Adipocyte (in vitro differentiated cells): ENCODE measurements at regions not wholly inside any gene's neighbourhood (a gene's known extent, or its start where the extent isn't known, plus 50 kb on each side); places are given as distances from the start of the nearest gene placed in this dataset.
"Not testable (repeated sequence)": the region's sequence is repeated elsewhere in the genome, so short reads cannot be mapped to it uniquely, and the experiment has no call there.

Experiments
- DNase-seq: peaks from one replicate; pipeline ENCODE4 v3.0.0-alpha.2; 2015; ENCODE audit warnings: low read depth
- H3K27me3 ChIP-seq: replicated peaks from 2 replicates; pipeline ENCODE4 v1.7.0; 2013; ENCODE audit warnings: mild to moderate bottlenecking, low read length, moderate library complexity; ENCODE audit not compliant: control insufficient read depth, insufficient read depth
- H3K36me3 ChIP-seq: 2 replicates; pipeline ENCODE4 v1.7.0; 2013; ENCODE audit warnings: low read length, mild to moderate bottlenecking, moderate library complexity; ENCODE audit not compliant: control insufficient read depth, insufficient read depth, severe bottlenecking
- H3K4me1 ChIP-seq: 2 replicates; pipeline ENCODE4 v1.7.0; 2013; ENCODE audit warnings: mild to moderate bottlenecking, low read length, moderate library complexity; ENCODE audit not compliant: control insufficient read depth, insufficient read depth
- H3K4me3 ChIP-seq: 2 replicates; pipeline ENCODE4 v1.7.0; 2013; ENCODE audit warnings: mild to moderate bottlenecking, low read length, moderate library complexity
- H3K9ac ChIP-seq: 2 replicates; pipeline ENCODE4 v1.7.0; 2013; ENCODE audit warnings: mild to moderate bottlenecking, low read length, moderate library complexity
- H3K9me3 ChIP-seq: 2 replicates; pipeline ENCODE4 v1.7.0; 2013; ENCODE audit warnings: mild to moderate bottlenecking, low read length, moderate library complexity; ENCODE audit not compliant: control insufficient read depth

DNA sequence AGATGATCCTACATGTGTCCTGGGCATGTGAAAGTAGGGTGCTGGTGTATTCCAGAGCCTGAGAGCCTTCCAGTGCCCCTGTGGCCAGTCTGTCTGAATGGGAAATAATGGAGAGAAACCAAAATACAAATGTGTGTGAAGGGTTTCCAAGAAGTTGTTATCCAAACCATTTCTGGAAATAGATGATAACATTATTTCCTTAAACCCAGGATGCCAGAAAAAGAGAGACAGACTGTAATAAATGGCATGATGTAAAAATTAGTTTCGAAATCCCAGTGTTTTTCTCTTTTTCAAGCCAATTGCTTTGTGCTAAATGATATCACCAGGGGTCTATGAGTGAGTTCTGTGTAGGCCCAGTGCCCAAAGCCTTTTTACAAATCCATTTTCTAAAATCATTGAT lies 175.3 kb downstream of the PHLDA1 start:
- no peaks in the 10 kb centered on the region for H3K36me3 ChIP-seq

DNA sequence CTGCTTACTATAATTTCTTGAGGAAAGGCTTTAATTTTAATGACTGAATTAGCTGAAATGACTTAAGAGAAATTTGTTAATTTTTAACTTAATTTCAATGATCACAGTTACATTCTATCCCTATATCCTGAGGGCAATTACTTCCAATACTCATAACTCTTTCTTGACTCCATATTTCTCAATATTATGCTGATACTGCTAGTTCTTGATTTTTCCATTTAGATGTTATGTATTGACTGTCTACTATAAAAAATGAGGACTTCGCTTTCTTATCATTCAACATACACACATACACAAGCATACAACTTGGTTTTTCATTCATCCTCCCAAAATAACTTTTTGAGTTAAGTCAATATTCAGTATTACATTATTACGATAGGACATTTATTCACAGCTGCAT lies 176.2 kb downstream of the PHLDA1 start:
- H3K36me3 ChIP-seq: no peaks in the 10 kb centered on the region
- H3K4me3 ChIP-seq: peak overlapping the region; percentile 17
- DNase-seq: no peak
- H3K27me3 ChIP-seq: no peaks in the 10 kb centered on the region
- H3K9ac ChIP-seq: no peak overlapping the region
- H3K9me3 ChIP-seq: no peaks in the 10 kb centered on the region
- H3K4me1 ChIP-seq: peaks cover 33% of the 10 kb centered on the region

More for the DNA sequence above, 175.3 kb downstream of the PHLDA1 start:
- H3K27me3 ChIP-seq: no peaks in the 10 kb centered on the region
- no peak for DNase-seq
- no peaks in the 10 kb centered on the region for H3K9me3 ChIP-seq
- no peak overlapping the region for H3K4me3 ChIP-seq
- H3K9ac ChIP-seq: no peak overlapping the region
- H3K4me1 ChIP-seq: peaks cover 25% of the 10 kb centered on the region

DNA sequence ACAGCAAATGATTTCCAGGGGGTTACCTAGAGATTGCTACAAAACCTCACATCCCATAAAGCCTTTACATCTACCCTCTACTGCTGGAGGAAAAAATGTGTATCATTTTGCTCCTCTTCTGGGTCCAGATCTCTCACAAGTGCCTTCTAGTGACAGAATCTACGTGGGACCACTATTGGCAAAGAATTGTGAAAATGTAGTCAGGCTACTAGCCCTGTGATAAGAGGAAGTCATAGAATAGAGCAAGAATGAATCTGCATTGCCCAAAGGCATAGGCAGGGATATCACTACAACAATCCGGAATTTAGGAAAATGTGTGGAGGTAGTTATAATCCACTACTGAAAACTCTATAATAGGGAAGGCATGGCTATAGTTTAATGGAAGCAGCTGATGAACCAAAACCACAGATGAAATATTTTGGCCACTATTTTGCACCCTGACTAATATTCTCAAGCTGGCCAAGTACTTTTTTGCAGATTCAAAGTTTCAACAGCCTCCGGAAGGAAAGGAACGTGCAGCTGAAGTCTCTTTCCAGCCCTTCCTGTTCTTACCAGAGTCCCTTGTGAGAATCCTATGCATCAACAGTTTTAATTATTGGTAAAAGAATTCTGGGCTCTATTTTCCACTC lies 176.8 kb downstream of the PHLDA1 start:
- H3K4me3 ChIP-seq: peak overlapping the region; percentile 17
- no peaks in the 10 kb centered on the region for H3K27me3 ChIP-seq
- H3K9ac ChIP-seq: no peak overlapping the region
- H3K9me3 ChIP-seq: no peaks in the 10 kb centered on the region
- no peaks in the 10 kb centered on the region for H3K36me3 ChIP-seq
- H3K4me1 ChIP-seq: peaks cover 34% of the 10 kb centered on the region
- DNase-seq: no peak

DNA sequence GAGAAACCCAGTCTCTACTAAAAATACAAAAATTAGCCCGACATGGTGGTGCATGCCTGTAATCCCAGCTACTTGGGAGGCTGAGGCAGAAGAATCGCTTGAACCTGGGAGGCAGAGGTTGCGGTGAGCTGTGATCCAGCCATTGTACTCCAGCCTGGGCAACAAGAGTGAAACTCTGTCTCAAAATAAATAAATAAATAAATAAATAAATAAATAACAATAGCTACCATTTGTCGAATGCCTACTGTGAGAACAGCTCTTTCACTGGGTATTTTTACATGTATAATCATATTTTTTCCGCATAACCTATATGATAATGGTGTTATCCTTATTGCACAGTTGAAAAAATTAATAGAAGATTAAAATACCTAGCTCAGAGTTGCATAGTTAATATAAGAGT lies 177.4 kb downstream of the PHLDA1 start:
- not testable (repeated sequence) for H3K27me3 ChIP-seq, DNase-seq, H3K9ac ChIP-seq, H3K4me3 ChIP-seq, H3K36me3 ChIP-seq, H3K9me3 ChIP-seq
- peaks cover 37% of the 10 kb centered on the region for H3K4me1 ChIP-seq

DNA sequence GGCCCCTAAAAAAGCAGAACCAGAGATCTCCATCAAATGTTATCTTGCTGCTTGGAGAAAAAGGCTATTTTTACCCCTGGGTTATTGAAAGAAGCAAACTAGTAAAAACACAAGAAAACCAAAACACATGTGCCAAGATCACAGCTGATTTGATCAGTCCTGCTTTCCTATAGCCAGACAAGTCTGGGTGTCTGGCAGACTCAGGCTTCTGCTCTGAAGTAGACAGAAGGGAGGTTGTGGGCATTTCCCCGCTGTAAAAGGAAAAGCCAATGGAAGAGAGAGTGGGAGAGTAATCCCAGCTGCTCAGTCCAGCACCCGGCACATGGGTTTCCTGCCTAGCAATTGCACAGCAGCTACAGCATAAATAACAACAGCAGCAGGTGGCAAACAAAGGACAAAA lies 177.9 kb downstream of the PHLDA1 start:
- no peak for DNase-seq
- Histone ChIP-seq H3K27me3 (no peaks in the 10 kb centered on the region), H3K4me1 (peaks cover 42% of the 10 kb centered on the region), H3K36me3 (no peaks in the 10 kb centered on the region), H3K9me3 (no peaks in the 10 kb centered on the region), H3K4me3 (no peak overlapping the region), H3K9ac (no peak overlapping the region)

DNA sequence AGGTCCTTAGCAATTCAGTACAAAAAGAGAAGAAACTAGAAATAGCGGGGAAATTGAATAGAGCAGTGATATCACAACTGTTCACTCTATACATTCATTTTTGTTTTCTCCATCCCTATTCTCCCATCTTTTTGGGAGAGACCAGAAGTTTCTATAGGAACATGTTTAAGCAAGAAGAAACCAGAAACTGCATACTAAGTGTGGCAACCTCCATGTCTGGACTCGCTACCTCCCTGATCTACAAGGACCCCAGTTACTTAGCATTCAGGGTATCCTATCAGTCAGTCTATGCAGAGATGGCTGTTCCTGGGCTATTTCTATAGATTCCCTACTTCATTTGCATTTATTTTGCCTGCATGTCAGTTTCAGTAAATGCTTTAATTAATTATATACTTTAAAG lies 178.6 kb downstream of the PHLDA1 start:
- peaks cover 48% of the 10 kb centered on the region for H3K4me1 ChIP-seq
- H3K4me3 ChIP-seq: no peak overlapping the region
- no peak overlapping the region for H3K9ac ChIP-seq
- DNase-seq: no peak
- no peaks in the 10 kb centered on the region for H3K9me3 ChIP-seq
- no peaks in the 10 kb centered on the region for H3K36me3 ChIP-seq
- no peaks in the 10 kb centered on the region for H3K27me3 ChIP-seq

DNA sequence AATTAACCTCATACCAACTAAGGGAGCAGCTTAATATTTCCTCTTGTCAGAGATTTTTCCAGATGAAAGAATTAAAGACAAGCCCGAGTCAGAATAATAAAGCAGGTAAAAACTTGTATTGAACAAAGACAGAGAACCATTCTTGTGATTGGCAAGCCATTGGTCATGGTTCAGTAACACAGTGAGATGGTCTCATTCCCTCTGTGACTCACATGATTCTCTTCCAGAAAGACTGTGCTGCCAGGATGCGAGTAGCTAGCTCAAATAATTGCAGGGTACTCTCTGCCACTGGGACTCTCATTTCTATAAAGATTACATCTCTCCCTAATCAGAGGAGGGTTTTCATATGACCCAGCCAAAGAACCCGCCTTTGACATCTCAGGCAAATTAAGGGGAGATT lies 179.4 kb downstream of the PHLDA1 start:
- H3K9ac ChIP-seq: no peak overlapping the region
- peaks cover 48% of the 10 kb centered on the region for H3K4me1 ChIP-seq
- no peak for DNase-seq
- H3K36me3 ChIP-seq: no peaks in the 10 kb centered on the region
- no peaks in the 10 kb centered on the region for H3K9me3 ChIP-seq
- H3K27me3 ChIP-seq: no peaks in the 10 kb centered on the region
- no peak overlapping the region for H3K4me3 ChIP-seq

DNA sequence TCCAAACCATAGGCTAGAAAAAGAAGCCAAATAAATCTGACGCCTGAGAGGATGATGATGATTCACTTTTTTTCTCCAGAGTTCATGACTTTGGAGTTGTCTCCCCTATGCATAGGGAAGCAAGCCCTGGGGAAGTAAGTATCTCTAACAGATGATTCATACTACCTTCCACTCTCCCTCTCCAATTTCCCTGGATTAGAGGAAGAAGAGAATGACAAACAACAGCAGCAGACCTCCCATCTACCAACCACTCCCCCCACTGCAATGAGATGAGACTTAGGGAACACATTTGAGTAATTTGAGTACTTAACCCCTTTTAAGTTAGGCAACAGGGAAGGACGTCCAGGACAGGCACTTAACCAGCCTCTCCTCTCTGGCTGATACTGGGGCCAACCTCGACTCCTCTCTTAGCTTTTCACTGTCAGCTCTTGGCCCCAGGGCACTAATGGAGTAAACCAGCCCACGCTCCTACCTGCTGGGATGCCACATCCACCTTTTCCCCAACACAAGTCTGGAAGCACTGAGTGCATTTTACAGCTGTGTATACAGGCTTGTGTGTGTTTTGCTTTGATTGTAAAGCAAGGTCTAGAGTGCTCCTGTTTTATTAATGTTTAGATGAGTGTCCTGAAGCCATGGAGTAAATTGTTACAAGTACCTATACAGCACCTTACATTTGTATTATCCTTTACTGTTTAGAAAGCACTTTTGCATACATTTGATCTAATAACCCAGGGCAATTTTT lies 180.7 kb downstream of the PHLDA1 start:
- Histone ChIP-seq H3K9me3 (no peaks in the 10 kb centered on the region), H3K4me3 (no peak overlapping the region), H3K9ac (no peak overlapping the region), H3K4me1 (peaks cover 40% of the 10 kb centered on the region), H3K27me3 (no peaks in the 10 kb centered on the region), H3K36me3 (no peaks in the 10 kb centered on the region)
- peak; percentile 44 for DNase-seq

DNA sequence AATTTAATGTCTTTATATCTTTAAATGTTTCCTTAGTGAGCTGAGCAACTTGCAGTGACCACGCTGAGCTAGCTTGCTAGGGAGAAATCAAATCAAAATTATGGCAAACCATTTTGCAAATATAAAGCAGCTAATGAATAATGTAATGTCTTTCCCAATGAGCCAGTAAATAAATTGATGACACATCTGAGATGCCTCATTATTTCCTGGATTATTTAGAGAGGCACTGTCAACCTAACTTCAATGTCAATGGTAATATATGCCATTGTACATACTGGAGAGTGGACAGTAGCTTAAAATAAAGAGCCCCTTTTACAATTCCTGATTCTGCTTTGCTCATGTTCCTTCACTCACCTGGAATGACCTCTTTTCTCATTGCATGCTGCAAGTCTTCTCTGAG lies 182.6 kb downstream of the PHLDA1 start:
- Histone ChIP-seq H3K9ac (no peak overlapping the region), H3K27me3 (no peaks in the 10 kb centered on the region), H3K36me3 (no peaks in the 10 kb centered on the region), H3K4me3 (no peak overlapping the region), H3K4me1 (peaks cover 25% of the 10 kb centered on the region), H3K9me3 (no peaks in the 10 kb centered on the region)
- no peak for DNase-seq

DNA sequence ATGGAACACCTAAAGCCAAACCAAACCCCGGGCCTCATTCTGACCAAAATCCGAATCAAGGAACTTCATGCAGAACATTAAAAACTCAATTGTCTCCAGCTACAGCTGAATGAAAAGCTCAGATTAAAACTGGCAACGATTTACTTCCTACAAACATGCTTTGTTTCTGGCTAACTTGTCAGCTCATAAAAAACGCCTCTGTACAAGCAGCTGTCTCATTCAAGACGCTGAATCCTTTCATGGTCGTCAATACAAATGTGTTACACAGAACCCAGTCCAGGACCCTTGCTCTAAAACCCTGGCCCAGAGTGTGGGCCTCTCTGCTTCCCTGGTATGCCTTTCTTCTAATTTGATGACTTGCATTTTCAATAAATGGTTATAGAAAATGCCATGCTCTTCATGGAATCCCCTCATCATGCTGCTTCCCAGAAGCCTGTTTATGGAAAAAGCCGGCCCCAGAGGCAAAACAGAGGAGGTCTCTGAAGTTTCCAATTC lies 183.1 kb downstream of the PHLDA1 start:
- Histone ChIP-seq H3K36me3 (no peaks in the 10 kb centered on the region), H3K9me3 (no peaks in the 10 kb centered on the region), H3K27me3 (no peaks in the 10 kb centered on the region), H3K4me1 (peaks cover 25% of the 10 kb centered on the region), H3K9ac (no peak overlapping the region), H3K4me3 (no peak overlapping the region)
- no peak for DNase-seq

DNA sequence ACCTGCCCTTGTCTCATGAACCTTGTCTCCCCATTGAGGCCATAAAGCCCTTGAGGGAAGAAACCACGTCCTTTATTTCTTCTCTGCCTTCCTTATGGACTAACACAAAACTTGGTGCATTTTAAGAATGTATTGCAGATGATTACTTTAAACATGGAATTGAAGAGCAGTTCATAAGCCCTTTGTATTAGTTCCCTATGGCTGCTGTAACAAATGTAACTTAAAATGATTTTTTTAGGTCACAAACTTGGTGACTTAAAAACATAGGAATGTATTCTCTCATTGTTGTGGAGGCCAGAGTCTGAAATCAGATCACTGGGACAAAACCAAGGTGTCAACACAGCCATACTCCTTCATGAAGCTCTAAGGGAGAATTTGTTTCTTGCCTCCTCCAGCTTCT lies 185.5 kb downstream of the PHLDA1 start:
- H3K27me3 ChIP-seq: no peaks in the 10 kb centered on the region
- H3K9me3 ChIP-seq: no peaks in the 10 kb centered on the region
- H3K9ac ChIP-seq: no peak overlapping the region

More for the DNA sequence above, 185.5 kb downstream of the PHLDA1 start:
- Histone ChIP-seq H3K4me1 (peaks cover 22% of the 10 kb centered on the region), H3K36me3 (no peaks in the 10 kb centered on the region), H3K4me3 (no peak overlapping the region)
- DNase-seq: no peak
